AG09319 (cell line): ENCODE measurements at regions not wholly inside any gene's neighbourhood (a gene's known extent, or its start where the extent isn't known, plus 50 kb on each side); places are given as distances from the start of the nearest gene placed in this dataset.

Source experiments
- DNase-seq: peaks from one replicate; pipeline ENCODE4 v3.0.0-alpha.2; 2010; ENCODE audit warnings: low read depth; ENCODE audit errors: extremely low read depth
- TF ChIP-seq, protein P1 (sequence below): IDR thresholded peaks from 2 replicates; pipeline ENCODE4 v1.5.1; 2011; ENCODE audit warnings: low read depth, mild to moderate bottlenecking, inconsistent platforms, low read length, moderate library complexity

DNA sequence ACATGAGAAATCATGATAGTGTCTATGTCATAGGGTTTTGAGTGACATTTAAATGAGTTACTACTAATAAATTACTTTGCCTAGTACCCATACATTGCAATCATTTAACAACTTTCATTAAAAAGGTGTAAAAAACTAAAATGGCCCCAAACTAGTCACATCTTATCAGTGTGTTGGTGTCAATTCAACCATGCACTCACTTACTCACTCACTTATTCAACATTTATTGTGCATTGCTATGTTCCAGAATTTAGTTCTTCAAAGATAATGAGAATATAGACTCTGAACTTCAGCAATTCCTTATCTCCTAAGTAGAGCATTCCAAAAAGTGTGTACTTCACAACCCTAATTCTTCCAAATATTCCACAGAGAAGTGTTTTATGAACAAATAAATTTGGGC, 965.7 kb downstream of the REEP3 start:
- DNase-seq = no peak
- TF ChIP-seq, protein P1, sequence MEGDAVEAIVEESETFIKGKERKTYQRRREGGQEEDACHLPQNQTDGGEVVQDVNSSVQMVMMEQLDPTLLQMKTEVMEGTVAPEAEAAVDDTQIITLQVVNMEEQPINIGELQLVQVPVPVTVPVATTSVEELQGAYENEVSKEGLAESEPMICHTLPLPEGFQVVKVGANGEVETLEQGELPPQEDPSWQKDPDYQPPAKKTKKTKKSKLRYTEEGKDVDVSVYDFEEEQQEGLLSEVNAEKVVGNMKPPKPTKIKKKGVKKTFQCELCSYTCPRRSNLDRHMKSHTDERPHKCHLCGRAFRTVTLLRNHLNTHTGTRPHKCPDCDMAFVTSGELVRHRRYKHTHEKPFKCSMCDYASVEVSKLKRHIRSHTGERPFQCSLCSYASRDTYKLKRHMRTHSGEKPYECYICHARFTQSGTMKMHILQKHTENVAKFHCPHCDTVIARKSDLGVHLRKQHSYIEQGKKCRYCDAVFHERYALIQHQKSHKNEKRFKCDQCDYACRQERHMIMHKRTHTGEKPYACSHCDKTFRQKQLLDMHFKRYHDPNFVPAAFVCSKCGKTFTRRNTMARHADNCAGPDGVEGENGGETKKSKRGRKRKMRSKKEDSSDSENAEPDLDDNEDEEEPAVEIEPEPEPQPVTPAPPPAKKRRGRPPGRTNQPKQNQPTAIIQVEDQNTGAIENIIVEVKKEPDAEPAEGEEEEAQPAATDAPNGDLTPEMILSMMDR = no peak

DNA sequence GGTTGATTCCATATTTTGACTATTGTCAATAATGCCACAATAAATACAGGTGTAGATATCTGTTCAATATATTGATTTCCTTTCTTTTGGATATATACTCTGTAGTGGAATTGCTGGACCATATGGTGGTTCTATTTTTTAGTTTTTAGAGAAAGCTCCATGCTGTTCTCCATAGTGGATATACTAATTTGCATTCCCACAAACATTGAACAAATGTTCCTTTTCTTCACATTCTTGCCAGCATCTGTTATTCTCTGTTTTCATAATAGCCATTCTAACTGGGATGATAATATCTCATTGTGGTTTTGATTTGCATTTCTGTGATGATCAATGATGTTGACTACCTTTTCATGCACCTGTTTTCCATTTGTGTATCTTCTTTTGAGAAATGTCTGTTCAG, 973.7 kb downstream of the REEP3 start:
- TF ChIP-seq, protein P1 = no peak
- no peak for DNase-seq

DNA sequence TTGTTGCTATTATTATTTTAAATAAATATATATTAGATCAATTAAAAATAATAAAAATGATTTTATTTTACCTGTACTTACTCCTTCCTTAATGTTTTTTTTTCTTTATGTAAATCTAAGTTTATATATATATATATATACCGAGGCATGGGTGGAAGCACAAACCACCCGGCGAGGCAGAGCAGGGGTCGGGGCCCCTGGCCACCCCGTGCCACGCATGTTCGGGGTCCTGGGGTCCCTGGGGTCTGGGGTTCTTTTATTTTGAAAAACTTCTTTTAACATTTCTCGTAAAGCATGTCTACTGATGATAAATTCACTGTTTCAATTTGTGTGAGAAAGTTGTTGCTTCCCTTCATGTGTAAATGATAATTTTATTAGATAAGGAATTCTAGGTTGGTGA, 976.1 kb downstream of the REEP3 start:
- TF ChIP-seq, protein P1 = no peak
- no peak for DNase-seq

DNA sequence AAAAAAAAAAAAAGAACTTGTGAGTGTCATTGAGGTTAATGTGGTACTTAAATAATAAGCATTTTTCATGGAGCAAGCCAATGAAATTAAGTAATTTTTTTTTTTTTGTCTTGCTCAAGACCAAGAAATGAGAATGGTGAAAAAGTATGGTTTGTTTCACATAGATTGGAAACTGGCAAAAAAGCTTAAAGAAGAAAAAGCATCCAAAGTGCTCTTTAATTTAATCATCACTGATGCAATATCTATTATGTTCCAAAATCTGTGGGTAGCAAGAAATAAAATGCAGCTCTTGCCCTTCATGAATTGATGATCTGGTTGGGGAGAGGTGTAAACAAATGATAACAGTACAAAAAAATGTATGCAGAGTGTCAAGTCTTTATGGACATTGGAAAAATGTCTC, 980.6 kb downstream of the REEP3 start:
- TF ChIP-seq, protein P1 = no peak
- no peak for DNase-seq

DNA sequence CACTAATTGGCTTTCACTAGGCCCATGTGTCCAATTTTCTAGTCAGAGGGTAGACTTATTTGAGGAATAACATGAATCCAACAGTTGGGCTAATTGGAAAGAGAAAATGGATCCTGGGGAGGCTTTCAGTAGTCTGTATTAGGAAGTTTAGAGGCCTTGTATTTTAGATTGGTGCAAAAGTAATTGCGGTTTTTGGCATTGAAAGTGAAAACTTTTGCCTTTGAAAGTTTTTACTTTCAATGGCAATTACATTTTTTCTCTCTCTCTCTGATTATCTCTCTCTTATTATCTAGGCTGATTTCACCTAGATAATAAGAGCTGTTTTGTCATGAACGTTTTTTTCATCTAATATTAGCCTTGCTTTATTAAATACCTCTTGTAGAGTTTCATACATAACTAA, 981.7 kb downstream of the REEP3 start:
- no peak for DNase-seq
- TF ChIP-seq, protein P1 = no peak

DNA sequence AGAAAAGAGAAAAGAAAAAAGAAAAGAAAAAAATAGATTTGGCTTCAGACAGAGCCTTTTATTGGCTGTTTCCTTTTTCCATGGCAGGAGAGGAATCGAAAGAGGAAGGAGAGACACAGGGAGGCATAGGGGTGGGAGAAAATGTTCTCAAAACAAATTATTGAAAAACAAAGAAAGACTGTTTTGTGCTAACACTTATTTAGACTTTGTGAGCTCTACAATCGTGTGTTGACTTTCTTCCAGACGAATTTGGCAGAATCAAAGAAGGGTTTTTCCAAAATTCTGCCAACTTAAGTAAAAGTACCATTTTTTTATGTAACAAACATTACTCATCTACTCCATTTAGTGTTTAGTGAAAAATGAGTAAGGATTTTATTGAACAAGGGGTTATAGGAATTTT, 982.2 kb downstream of the REEP3 start:
- TF ChIP-seq, protein P1 = no peak
- DNase-seq = no peak

DNA sequence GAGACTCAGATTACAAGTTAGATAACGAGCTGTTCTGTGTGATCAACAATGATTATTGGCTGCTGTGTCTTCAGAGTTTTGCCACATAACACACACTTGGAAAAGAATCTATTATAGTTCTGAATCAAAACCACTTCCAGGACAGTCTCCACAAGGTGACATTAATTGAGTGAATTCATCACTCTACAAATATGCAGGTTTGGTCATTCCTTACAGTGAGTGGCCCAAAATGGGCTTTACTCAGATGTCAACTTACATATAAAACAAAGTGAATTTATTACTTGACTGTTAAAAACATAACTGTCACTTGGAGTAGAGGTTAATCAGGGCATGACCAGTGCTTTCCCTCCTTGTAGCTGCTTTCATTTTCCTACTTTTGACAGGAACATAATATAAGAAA, 984.3 kb downstream of the REEP3 start:
- DNase-seq = no peak
- TF ChIP-seq, protein P1 = no peak
